ENCODE measurements at regions not wholly inside any gene's neighbourhood (a gene's known extent, or its start where the extent isn't known, plus 50 kb on each side); places are given as distances from the start of the nearest gene placed in this dataset.
A peak's percentile ranks its signal among the peaks of the same experiment; 100 is the strongest.

DNA sequence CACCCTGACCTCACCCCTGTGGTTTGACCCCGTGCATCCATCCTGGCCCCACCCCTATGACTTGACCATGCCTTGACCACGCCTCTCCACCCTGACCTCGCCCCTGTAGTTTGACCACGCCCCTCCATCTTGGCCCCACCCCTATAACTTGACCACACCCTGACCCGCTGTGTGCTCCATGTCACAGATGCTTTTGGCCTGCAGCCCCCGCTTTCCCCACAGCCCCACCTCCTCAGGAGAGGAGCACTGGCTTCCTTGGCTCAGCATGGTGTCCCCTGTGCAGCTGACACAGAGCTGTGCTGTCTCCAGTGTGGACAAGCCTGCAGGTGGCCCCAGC lies 269.9 kb upstream of the SFSWAP start:
- WGBS, 4 donors = 78 to 84% (median 80%) methylated on average over 6 of the region's 6 CpGs
- Histone ChIP-seq H3K4me1 (replicated peaks in 1 of 2) (no peaks in the 10 kb centered on the region), H3K9me3 (replicated peaks in 1 of 3) (no peaks in the 10 kb centered on the region), H3K36me3 (replicated peaks in 1 of 2) (no peaks in the 10 kb centered on the region), H3K27ac (no peak overlapping the region), H3K27me3 (no peaks in the 10 kb centered on the region), H3K4me3 (no peak overlapping the region)
- intact Hi-C loops (cut with DNase I) = no loop called here
- no peak for TF ChIP-seq CTCF (IDR thresholded peaks at IDR 0.05)
- no peak for TF ChIP-seq POLR2A (IDR thresholded peaks at IDR 0.05)
- DNase-seq = peak in 1 of 7 donors; percentile 42

GRCh38 chr12:131441638-131442336 lies 269.1 kb upstream of the SFSWAP start:
- DNase-seq = peak in 1 of 7 donors; percentile 4
- intact Hi-C loops (cut with DNase I) = no loop called here
- WGBS, 4 donors = 76 to 91% (median 82%) methylated on average over 8 to 9 of the region's 9 CpGs

DNA sequence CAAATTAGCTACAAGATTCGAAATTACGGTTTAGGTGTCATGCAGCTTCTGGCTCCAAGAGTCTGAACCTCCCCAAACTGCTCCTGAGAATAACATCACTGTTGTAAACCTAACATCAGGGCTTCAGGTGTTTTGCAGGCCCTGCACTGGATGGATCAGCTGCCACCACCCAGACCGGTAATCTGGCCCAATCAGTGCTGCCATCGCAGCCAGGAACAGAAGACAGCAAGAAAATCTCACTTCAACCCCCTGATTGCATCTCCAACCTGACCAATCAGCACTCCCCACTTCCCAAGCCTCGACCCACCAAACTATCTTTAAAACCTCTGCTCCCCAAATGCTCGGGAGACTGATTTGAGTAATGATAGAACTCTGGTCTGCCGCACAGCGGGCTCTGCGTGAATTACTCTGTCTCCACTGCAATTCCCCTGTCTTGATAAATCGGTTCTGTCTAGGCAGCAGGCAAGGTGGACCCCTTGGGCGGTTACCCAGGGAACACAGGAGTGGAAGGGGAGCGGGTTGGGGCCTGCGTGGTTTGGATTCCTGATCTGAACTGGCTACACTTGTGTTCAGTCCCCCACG lies 268.5 kb upstream of the SFSWAP start:
- 68 to 83% (median 78%) methylated on average over 14 of the region's 14 CpGs for WGBS, 4 donors
- Histone ChIP-seq H3K36me3 (replicated peaks in 1 of 2) (no peaks in the 10 kb centered on the region), H3K27ac (no peak overlapping the region), H3K9me3 (replicated peaks in 1 of 3) (no peaks in the 10 kb centered on the region), H3K4me3 (no peak overlapping the region), H3K27me3 (no peaks in the 10 kb centered on the region), H3K4me1 (replicated peaks in 1 of 2) (no peaks in the 10 kb centered on the region)
- DNase-seq = peak in 1 of 7 donors; percentile 11
- intact Hi-C loops (cut with DNase I) = no loop called here
- TF ChIP-seq CTCF (IDR thresholded peaks at IDR 0.05) (no peak), POLR2A (IDR thresholded peaks at IDR 0.05) (no peak)

More at GRCh38 chr12:131441638-131442336, 269.1 kb upstream of the SFSWAP start:
- H3K4me1 ChIP-seq (replicated peaks in 1 of 2) = no peaks in the 10 kb centered on the region
- H3K4me3 ChIP-seq = no peak overlapping the region
- TF ChIP-seq POLR2A (IDR thresholded peaks at IDR 0.05) (no peak), CTCF (IDR thresholded peaks at IDR 0.05) (no peak)
- H3K27ac ChIP-seq = no peak overlapping the region
- H3K27me3 ChIP-seq = no peaks in the 10 kb centered on the region
- H3K9me3 ChIP-seq (replicated peaks in 1 of 3) = no peaks in the 10 kb centered on the region
- H3K36me3 ChIP-seq (replicated peaks in 1 of 2) = no peaks in the 10 kb centered on the region

GRCh38 chr12:131443019-131444000 lies 267.6 kb upstream of the SFSWAP start:
- intact Hi-C loops (cut with DNase I) = no loop called here
- Histone ChIP-seq H3K36me3 (replicated peaks in 1 of 2) (no peaks in the 10 kb centered on the region), H3K27me3 (no peaks in the 10 kb centered on the region), H3K4me3 (no peak overlapping the region), H3K27ac (no peak overlapping the region), H3K4me1 (replicated peaks in 1 of 2) (no peaks in the 10 kb centered on the region), H3K9me3 (replicated peaks in 1 of 3) (no peaks in the 10 kb centered on the region)
- WGBS, 4 donors = 72 to 79% (median 75%) methylated on average over 19 to 36 of the region's 36 CpGs
- no peak for TF ChIP-seq POLR2A (IDR thresholded peaks at IDR 0.05)
- TF ChIP-seq CTCF (IDR thresholded peaks at IDR 0.05) = no peak
- DNase-seq = peak in 3 of 7 donors; percentile 20 to 54 (median 26)

Measured in adrenal gland (tissue), 9 donors.